ENCODE measurements at regions not wholly inside any gene's neighbourhood (a gene's known extent, or its start where the extent isn't known, plus 50 kb on each side); places are given as distances from the start of the nearest gene placed in this dataset.

- ATAC-seq (ENCODE audit: low FRiP score) = no peak
- TF ChIP-seq CTCF (IDR thresholded peaks at IDR 0.05) = no peak
- DNase-seq (ENCODE audit: low spot score) = no peak
These were observed 269.5 kb upstream of the ZFHX3 start for GRCh38 chr16:73317321-73317857.

- ATAC-seq (ENCODE audit: low FRiP score) (no peak), DNase-seq (ENCODE audit: low spot score) (no peak)
- no peak for TF ChIP-seq CTCF (IDR thresholded peaks at IDR 0.05)
These were observed 267.7 kb upstream of the ZFHX3 start for GRCh38 chr16:73315645-73316044.

GRCh38 chr16:73313950-73314349 lies 266.0 kb upstream of the ZFHX3 start:
- no peak for ATAC-seq (ENCODE audit: low FRiP score)
- no peak for DNase-seq (ENCODE audit: low spot score)
- TF ChIP-seq CTCF (IDR thresholded peaks at IDR 0.05) = no peak

GRCh38 chr16:73311857-73312723 lies 264.2 kb upstream of the ZFHX3 start:
- DNase-seq (ENCODE audit: low spot score) = no peak
- no peak for TF ChIP-seq CTCF (IDR thresholded peaks at IDR 0.05)
- no peak for ATAC-seq (ENCODE audit: low FRiP score)

- no peak for DNase-seq (ENCODE audit: low spot score)
- TF ChIP-seq CTCF (IDR thresholded peaks at IDR 0.05) = no peak
- no peak for ATAC-seq (ENCODE audit: low FRiP score)
These were observed 260.8 kb upstream of the ZFHX3 start for GRCh38 chr16:73308771-73309170.

- TF ChIP-seq CTCF (IDR thresholded peaks at IDR 0.05) = no peak
- no peak for ATAC-seq (ENCODE audit: low FRiP score)
- DNase-seq (ENCODE audit: low spot score) = no peak
These were observed 259.0 kb upstream of the ZFHX3 start for GRCh38 chr16:73306901-73307413.

Measured in omental fat pad (tissue), 3 donors.